Adrenal gland (tissue), 5 donors: ENCODE measurements at regions not wholly inside any gene's neighbourhood (a gene's known extent, or its start where the extent isn't known, plus 50 kb on each side); places are given as distances from the start of the nearest gene placed in this dataset.

Source experiments
- CTCF ChIP-seq, 6 experiments: fragments of 450-650 bp in 4 of 6; fragments of 200-600 bp in 2 of 6; sonication (generic) in 1 of 6; IDR thresholded peaks; 1 replicate in 5 of 6; 2 replicates in 1 of 6; pipeline versions ENCODE4 v1.5.1 to v1.8.0; 2016 to 2021; ENCODE audit warnings: antibody characterized with exemption in 6 of 6, mild to moderate bottlenecking in 2 of 6, moderate library complexity in 1 of 6
- POLR2A ChIP-seq, 2 donors: fragments of 450-650 bp; IDR thresholded peaks; one replicate each; pipeline ENCODE4 v1.6.1; 2017; ENCODE audit warnings: antibody characterized with exemption in 2 of 2, mild to moderate bottlenecking in 2 of 2, moderate library complexity in 1 of 2
- donor health status: DM: no; HTN: no; CAD: no.

DNA sequence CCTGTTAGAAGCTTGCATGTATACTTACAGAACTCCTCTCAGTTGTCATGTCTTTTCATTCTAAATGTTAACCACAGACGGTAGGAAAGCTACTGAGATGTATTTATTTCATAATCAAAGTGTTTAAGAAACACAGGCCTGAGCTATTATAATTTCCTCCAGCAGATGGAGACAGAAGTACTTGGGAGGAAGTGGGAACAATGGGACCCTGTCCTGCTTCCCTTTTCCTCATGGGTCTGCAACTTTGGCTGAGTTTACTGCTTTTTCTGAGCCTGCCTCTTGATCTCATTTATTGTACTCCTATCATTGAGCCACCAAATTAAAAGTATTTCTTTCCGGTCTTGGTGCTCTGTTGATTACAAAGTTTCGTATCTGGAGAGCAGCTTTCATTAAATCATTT lies 67.7 kb upstream of the SPANXN2 start:
- peak in 3 of 6 experiments; percentile 20 to 35 (median 22) for TF ChIP-seq CTCF (IDR thresholded peaks at IDR 0.05)
- no peak for TF ChIP-seq POLR2A (IDR thresholded peaks at IDR 0.05)
